ENCODE measurements at regions not wholly inside any gene's neighbourhood (a gene's known extent, or its start where the extent isn't known, plus 50 kb on each side); places are given as distances from the start of the nearest gene placed in this dataset.

DNA sequence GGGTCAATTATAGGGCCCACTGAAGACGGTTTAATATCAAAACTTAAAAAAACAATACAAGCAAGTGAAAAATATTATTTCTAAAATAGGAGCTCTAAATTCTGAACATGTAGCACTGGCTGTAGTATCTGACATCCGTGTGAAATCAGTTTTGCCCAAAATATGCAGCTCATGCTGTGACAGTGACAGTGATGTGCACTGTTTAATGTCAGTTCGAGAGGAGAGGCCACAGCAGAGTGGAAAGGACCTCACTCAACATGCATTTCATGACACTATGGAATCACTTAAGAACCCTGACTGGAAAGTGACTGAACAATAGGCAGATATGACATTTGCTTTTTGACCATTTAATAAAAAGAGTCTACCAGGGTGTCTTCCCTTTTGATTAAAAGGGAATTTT, 397.0 kb downstream of the FRK start:
- Histone ChIP-seq H3K4me1 (ENCODE audit: control insufficient read depth, insufficient read depth, low read length) (no peaks in the 10 kb centered on the region), H3K9me3 (ENCODE audit: control insufficient read depth in 2 of 2, low read length in 2 of 2) (no peaks in the 10 kb centered on the region), H3K36me3 (ENCODE audit: control insufficient read depth in 2 of 2, insufficient read depth in 2 of 2, low read length in 2 of 2) (no peaks in the 10 kb centered on the region), H3K27me3 (ENCODE audit: control insufficient read depth in 1 of 2, insufficient read depth in 2 of 2, low read length in 2 of 2) (no peaks in the 10 kb centered on the region), H3K27ac (ENCODE audit: low read length) (no peak overlapping the region), H3K9ac (ENCODE audit: low read length in 2 of 2) (no peak overlapping the region), H3K4me3 (ENCODE audit: low read length in 2 of 2) (no peak overlapping the region)

DNA sequence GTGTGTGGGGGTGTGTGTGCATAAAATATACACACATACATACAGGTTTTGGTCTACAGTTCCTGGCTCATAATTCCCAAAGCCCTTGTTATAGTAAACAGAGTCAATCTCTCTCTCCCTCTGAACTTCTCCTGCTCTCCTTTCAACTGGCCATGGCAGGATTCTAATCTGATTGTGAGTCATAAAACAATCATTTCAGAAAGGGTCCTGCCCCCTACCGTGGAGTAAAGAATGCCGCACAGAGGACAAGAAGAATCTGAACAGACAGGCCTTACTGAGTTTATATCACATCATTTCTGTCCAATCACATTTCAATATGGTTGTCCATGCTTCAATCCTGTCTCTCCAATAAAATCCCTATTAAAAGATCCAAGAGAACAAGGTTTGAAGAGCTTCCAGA, 416.9 kb downstream of the FRK start:
- H3K9me3 ChIP-seq (ENCODE audit: control insufficient read depth in 2 of 2, low read length in 2 of 2) = no peaks in the 10 kb centered on the region
- H3K4me3 ChIP-seq (ENCODE audit: low read length in 2 of 2) = no peak overlapping the region
- H3K27ac ChIP-seq (ENCODE audit: low read length) = no peak overlapping the region
- no peak overlapping the region for H3K9ac ChIP-seq (ENCODE audit: low read length in 2 of 2)
- H3K36me3 ChIP-seq (ENCODE audit: control insufficient read depth in 2 of 2, insufficient read depth in 2 of 2, low read length in 2 of 2) = no peaks in the 10 kb centered on the region
- H3K27me3 ChIP-seq (ENCODE audit: control insufficient read depth in 1 of 2, insufficient read depth in 2 of 2, low read length in 2 of 2) = no peaks in the 10 kb centered on the region
- no peaks in the 10 kb centered on the region for H3K4me1 ChIP-seq (ENCODE audit: control insufficient read depth, insufficient read depth, low read length)

DNA sequence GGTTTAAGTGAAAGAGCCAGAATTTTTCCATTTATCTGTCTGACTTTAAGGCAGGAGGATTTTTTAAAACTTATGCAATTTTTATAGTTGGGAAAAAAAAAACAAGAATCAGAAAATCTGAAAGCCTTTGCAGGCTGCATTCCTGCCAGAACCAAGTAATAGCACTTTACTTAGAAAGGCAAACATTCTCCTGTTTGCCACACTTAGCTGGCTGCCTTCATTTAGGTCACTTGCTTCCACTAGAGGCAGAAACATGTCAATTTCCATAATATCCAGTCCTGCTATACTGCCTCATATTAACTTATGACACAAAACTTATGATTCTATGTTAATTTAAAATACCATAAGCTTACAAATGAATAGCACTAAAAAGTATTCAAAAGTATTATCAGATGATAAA, 425.8 kb downstream of the FRK start:
- Histone ChIP-seq H3K4me3 (ENCODE audit: low read length in 2 of 2) (no peak overlapping the region), H3K27ac (ENCODE audit: low read length) (no peak overlapping the region), H3K4me1 (ENCODE audit: control insufficient read depth, insufficient read depth, low read length) (no peaks in the 10 kb centered on the region), H3K36me3 (ENCODE audit: control insufficient read depth in 2 of 2, insufficient read depth in 2 of 2, low read length in 2 of 2) (no peaks in the 10 kb centered on the region), H3K9ac (ENCODE audit: low read length in 2 of 2) (no peak overlapping the region), H3K9me3 (ENCODE audit: control insufficient read depth in 2 of 2, low read length in 2 of 2) (no peaks in the 10 kb centered on the region), H3K27me3 (ENCODE audit: control insufficient read depth in 1 of 2, insufficient read depth in 2 of 2, low read length in 2 of 2) (no peaks in the 10 kb centered on the region)

DNA sequence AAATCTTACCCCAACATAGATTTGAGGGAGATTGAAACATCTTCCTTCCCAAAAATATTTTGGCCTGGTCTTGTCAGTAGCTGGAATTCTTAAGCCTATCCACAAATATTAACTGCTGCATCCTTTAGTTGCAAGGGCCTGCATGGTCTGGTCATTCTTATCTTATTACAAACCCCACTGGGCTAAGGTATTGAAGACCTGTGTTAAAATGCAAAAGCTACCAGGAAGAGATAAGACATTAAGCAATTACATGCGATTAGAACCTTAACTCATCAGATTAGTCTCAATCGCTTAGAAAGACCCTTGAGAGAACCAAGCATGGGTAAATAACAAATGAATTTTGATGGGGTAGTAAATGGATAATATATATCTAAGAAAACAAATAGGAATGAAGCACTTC, 426.6 kb downstream of the FRK start:
- Histone ChIP-seq H3K4me1 (ENCODE audit: control insufficient read depth, insufficient read depth, low read length) (no peaks in the 10 kb centered on the region), H3K9me3 (ENCODE audit: control insufficient read depth in 2 of 2, low read length in 2 of 2) (no peaks in the 10 kb centered on the region), H3K27me3 (ENCODE audit: control insufficient read depth in 1 of 2, insufficient read depth in 2 of 2, low read length in 2 of 2) (no peaks in the 10 kb centered on the region), H3K4me3 (ENCODE audit: low read length in 2 of 2) (no peak overlapping the region), H3K9ac (ENCODE audit: low read length in 2 of 2) (no peak overlapping the region), H3K36me3 (ENCODE audit: control insufficient read depth in 2 of 2, insufficient read depth in 2 of 2, low read length in 2 of 2) (no peaks in the 10 kb centered on the region), H3K27ac (ENCODE audit: low read length) (no peak overlapping the region)

DNA sequence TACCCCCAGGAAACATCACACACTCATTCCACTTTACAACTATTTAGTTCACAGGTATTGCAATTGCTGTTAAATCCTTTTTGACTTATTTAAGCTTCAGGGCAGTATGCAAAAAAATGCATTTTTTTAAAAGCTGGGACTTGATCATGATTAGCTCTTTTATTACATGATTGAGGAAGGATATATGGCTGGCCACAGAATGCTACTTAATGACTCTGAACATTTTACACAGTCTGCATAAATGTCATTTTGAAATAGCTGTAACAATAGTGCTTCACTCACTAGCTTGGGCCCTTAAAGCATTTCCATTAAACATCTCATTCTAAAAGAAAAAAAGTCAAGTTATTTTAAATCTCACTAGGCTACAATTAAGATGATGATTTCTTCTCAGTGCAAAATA, 429.7 kb downstream of the FRK start:
- Histone ChIP-seq H3K27ac (ENCODE audit: low read length) (no peak overlapping the region), H3K36me3 (ENCODE audit: control insufficient read depth in 2 of 2, insufficient read depth in 2 of 2, low read length in 2 of 2) (no peaks in the 10 kb centered on the region), H3K9ac (ENCODE audit: low read length in 2 of 2) (no peak overlapping the region), H3K27me3 (ENCODE audit: control insufficient read depth in 1 of 2, insufficient read depth in 2 of 2, low read length in 2 of 2) (no peaks in the 10 kb centered on the region), H3K4me1 (ENCODE audit: control insufficient read depth, insufficient read depth, low read length) (no peaks in the 10 kb centered on the region), H3K4me3 (ENCODE audit: low read length in 2 of 2) (no peak overlapping the region), H3K9me3 (ENCODE audit: control insufficient read depth in 2 of 2, low read length in 2 of 2) (no peaks in the 10 kb centered on the region)

DNA sequence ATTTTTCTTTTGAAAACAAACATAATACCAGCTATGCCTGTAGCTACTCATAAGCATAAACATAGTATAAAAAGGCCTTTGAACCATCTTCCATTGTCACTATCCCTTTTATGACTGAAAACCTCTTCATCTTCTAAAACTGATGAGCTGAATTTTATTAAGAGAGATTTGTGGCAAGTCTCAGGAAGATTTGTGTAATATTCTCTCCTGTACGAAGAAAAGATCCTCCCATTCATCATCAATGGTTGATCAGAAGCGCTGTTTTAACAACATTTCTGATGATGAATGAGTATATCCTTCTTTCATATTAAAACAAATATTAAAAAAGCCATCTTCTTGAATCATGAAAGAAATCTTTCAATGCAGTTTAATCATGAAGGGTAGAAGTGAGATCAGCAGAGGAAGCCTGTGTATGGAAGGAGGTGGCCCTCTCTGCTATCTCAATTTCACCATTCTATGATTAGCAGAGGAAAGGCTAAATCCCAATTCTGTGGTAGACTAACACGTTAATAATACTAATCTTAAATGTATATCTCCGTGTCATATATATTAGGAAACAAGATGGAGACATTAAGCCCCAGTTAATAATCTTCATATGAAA, 430.2 kb downstream of the FRK start:
- Histone ChIP-seq H3K27ac (ENCODE audit: low read length) (no peak overlapping the region), H3K27me3 (ENCODE audit: control insufficient read depth in 1 of 2, insufficient read depth in 2 of 2, low read length in 2 of 2) (no peaks in the 10 kb centered on the region), H3K4me3 (ENCODE audit: low read length in 2 of 2) (no peak overlapping the region), H3K36me3 (ENCODE audit: control insufficient read depth in 2 of 2, insufficient read depth in 2 of 2, low read length in 2 of 2) (no peaks in the 10 kb centered on the region), H3K4me1 (ENCODE audit: control insufficient read depth, insufficient read depth, low read length) (no peaks in the 10 kb centered on the region), H3K9ac (ENCODE audit: low read length in 2 of 2) (no peak overlapping the region), H3K9me3 (ENCODE audit: control insufficient read depth in 2 of 2, low read length in 2 of 2) (no peaks in the 10 kb centered on the region)

DNA sequence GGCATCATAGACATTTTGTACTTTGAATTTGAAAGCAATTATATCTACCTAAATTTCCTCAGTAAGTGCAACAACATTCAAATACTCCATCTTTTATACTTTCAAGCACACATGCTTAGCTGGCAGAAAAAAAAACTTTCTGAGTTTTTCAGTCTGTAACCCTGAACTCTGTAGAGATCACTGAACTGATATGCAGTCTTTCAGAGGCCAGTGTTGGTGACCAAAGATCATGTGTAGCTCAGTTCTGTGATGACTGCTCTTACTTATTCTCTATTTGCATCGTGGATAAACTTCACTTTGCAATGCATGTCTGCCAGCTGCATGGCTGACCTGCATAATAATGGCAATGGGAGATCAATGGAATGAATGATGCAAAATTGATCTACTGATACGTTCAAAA, 431.3 kb downstream of the FRK start:
- Histone ChIP-seq H3K27ac (ENCODE audit: low read length) (no peak overlapping the region), H3K36me3 (ENCODE audit: control insufficient read depth in 2 of 2, insufficient read depth in 2 of 2, low read length in 2 of 2) (no peaks in the 10 kb centered on the region), H3K4me3 (ENCODE audit: low read length in 2 of 2) (no peak overlapping the region), H3K9me3 (ENCODE audit: control insufficient read depth in 2 of 2, low read length in 2 of 2) (no peaks in the 10 kb centered on the region), H3K9ac (ENCODE audit: low read length in 2 of 2) (no peak overlapping the region), H3K4me1 (ENCODE audit: control insufficient read depth, insufficient read depth, low read length) (no peaks in the 10 kb centered on the region), H3K27me3 (ENCODE audit: control insufficient read depth in 1 of 2, insufficient read depth in 2 of 2, low read length in 2 of 2) (no peaks in the 10 kb centered on the region)

DNA sequence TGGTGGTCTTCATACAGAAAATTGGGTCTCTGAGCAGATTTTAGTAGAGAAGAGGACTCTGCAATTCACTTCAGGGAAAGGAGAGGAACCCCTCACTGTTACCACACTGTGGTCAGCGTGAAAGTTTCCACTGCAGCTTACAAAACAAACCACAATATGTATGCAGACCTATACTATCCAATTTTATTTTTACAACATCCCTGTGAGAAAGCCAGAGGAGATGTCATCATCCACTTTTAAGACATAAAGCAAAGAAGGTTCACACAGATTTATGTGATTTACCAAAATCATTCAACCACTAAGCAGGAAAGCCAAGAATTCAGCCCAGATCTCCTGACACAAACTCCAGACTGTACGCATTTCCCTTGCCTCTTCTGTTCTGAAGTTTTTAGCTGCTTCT, 442.4 kb downstream of the FRK start:
- H3K4me3 ChIP-seq (ENCODE audit: low read length in 2 of 2) = no peak overlapping the region
- H3K9me3 ChIP-seq (ENCODE audit: control insufficient read depth in 2 of 2, low read length in 2 of 2) = no peaks in the 10 kb centered on the region
- no peak overlapping the region for H3K27ac ChIP-seq (ENCODE audit: low read length)
- H3K4me1 ChIP-seq (ENCODE audit: control insufficient read depth, insufficient read depth, low read length) = no peaks in the 10 kb centered on the region
- H3K9ac ChIP-seq (ENCODE audit: low read length in 2 of 2) = no peak overlapping the region
- no peaks in the 10 kb centered on the region for H3K27me3 ChIP-seq (ENCODE audit: control insufficient read depth in 1 of 2, insufficient read depth in 2 of 2, low read length in 2 of 2)
- no peaks in the 10 kb centered on the region for H3K36me3 ChIP-seq (ENCODE audit: control insufficient read depth in 2 of 2, insufficient read depth in 2 of 2, low read length in 2 of 2)

DNA sequence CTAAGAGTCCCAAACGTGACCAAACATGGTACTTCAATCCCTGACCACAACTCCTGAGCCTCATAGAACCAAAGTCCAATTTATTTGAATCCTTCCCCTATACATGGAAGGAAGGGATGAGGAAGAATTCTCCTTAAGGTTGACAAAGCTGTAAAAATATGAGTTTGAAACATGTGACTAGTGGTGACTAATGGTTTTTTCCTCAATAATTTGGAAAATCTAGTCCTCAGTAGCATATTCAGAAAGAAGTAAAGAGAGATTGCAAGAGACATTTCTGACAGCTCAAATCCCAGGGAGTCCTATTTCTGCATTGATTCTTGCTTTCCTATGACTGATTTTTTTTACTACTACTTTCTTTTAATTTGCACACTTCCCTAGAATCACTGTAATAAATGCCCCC, 443.7 kb downstream of the FRK start:
- Histone ChIP-seq H3K36me3 (ENCODE audit: control insufficient read depth in 2 of 2, insufficient read depth in 2 of 2, low read length in 2 of 2) (no peaks in the 10 kb centered on the region), H3K9ac (ENCODE audit: low read length in 2 of 2) (no peak overlapping the region), H3K27me3 (ENCODE audit: control insufficient read depth in 1 of 2, insufficient read depth in 2 of 2, low read length in 2 of 2) (no peaks in the 10 kb centered on the region), H3K27ac (ENCODE audit: low read length) (no peak overlapping the region), H3K4me3 (ENCODE audit: low read length in 2 of 2) (no peak overlapping the region), H3K9me3 (ENCODE audit: control insufficient read depth in 2 of 2, low read length in 2 of 2) (no peaks in the 10 kb centered on the region), H3K4me1 (ENCODE audit: control insufficient read depth, insufficient read depth, low read length) (no peaks in the 10 kb centered on the region)

DNA sequence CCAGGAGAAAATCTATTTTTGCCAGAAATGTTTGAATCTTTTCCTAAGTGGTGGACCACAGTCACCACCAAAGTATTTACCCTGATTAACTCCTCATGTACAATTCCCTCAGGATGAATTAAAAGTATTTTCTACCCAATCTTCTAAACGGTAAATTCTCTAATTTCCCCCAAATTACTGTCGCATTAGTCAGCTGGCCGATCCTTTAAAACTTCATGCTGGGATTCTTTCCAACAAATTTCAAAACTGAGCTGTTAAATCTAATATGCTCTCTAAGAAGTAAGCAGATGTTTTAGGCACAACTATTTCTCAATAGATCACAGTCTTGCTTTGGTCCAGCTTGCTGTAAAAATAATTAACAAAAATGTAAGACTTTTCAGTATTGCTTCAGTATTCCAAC, 447.2 kb downstream of the FRK start:
- Histone ChIP-seq H3K4me1 (ENCODE audit: control insufficient read depth, insufficient read depth, low read length) (no peaks in the 10 kb centered on the region), H3K4me3 (ENCODE audit: low read length in 2 of 2) (no peak overlapping the region), H3K9me3 (ENCODE audit: control insufficient read depth in 2 of 2, low read length in 2 of 2) (no peaks in the 10 kb centered on the region), H3K27me3 (ENCODE audit: control insufficient read depth in 1 of 2, insufficient read depth in 2 of 2, low read length in 2 of 2) (no peaks in the 10 kb centered on the region), H3K36me3 (ENCODE audit: control insufficient read depth in 2 of 2, insufficient read depth in 2 of 2, low read length in 2 of 2) (no peaks in the 10 kb centered on the region), H3K27ac (ENCODE audit: low read length) (no peak overlapping the region), H3K9ac (ENCODE audit: low read length in 2 of 2) (no peak overlapping the region)

DNA sequence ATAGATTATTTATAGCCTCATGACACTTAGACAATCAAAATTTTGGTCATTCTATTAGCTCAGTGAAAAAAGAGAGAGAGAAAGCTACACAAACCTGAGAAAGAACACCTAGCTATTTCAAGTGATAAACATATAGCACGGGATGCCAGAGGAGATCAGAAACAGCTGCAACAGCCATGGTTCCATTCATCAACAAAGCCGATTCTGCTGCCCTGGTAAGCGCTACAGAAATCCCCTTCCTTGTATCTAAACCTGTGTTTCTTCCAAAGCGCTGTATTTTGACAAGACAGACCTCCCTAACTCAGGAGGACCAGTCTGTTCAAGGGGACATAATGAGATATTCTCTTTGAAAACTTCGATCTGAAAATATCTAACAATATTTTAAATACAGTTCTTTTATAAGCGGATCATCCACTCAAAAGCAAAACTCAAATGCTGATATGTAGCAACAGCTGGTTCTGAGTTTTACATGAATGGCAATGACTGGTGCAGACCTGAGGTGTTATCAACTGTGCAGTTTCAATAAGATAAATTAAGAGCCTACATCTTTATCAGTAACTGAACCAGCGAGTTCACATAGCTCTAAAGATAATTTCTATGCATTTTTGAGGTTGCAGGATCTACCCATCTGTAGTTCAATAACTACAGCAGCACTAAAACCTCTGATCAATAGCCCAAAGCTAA, 447.8 kb downstream of the FRK start:
- no peaks in the 10 kb centered on the region for H3K27me3 ChIP-seq (ENCODE audit: control insufficient read depth in 1 of 2, insufficient read depth in 2 of 2, low read length in 2 of 2)
- no peak overlapping the region for H3K9ac ChIP-seq (ENCODE audit: low read length in 2 of 2)

More for the DNA sequence above, 447.8 kb downstream of the FRK start:
- H3K4me3 ChIP-seq (ENCODE audit: low read length in 2 of 2) = no peak overlapping the region
- H3K9me3 ChIP-seq (ENCODE audit: control insufficient read depth in 2 of 2, low read length in 2 of 2) = no peaks in the 10 kb centered on the region
- no peaks in the 10 kb centered on the region for H3K36me3 ChIP-seq (ENCODE audit: control insufficient read depth in 2 of 2, insufficient read depth in 2 of 2, low read length in 2 of 2)
- no peak overlapping the region for H3K27ac ChIP-seq (ENCODE audit: low read length)
- H3K4me1 ChIP-seq (ENCODE audit: control insufficient read depth, insufficient read depth, low read length) = no peaks in the 10 kb centered on the region

All from stomach smooth muscle (tissue), 2 donors.